HL-60 (cell line): ENCODE measurements at regions not wholly inside any gene's neighbourhood (a gene's known extent, or its start where the extent isn't known, plus 50 kb on each side); places are given as distances from the start of the nearest gene placed in this dataset.

Experiments used
- DNase-seq, 2 experiments: peaks; one replicate each; pipeline ENCODE4 v3.0.0-alpha.2; 2010 to 2020; ENCODE audit warnings: low read depth in 1 of 2, low spot score in 1 of 2
- H3K27ac ChIP-seq: fragments of 250-450 bp; sonication (Bioruptor Pico); replicated peaks from 2 replicates; pipeline ENCODE4 v1.5.1; 2020; ENCODE audit warnings: mild to moderate bottlenecking, moderate library complexity
- H3K27me3 ChIP-seq: fragments of 250-450 bp; sonication (Bioruptor Pico); 2 replicates; pipeline ENCODE4 v1.5.1; 2021; ENCODE audit warnings: mild to moderate bottlenecking, moderate library complexity; ENCODE audit not compliant: insufficient read depth, poor library complexity, severe bottlenecking
- H3K4me3 ChIP-seq: replicated peaks from 2 replicates; pipeline ENCODE4 v1.5.1; 2011; ENCODE audit warnings: mild to moderate bottlenecking, control low read depth, low read length; ENCODE audit not compliant: insufficient read depth
- GABPA ChIP-seq: IDR thresholded peaks from 2 replicates; pipeline ENCODE4 v1.6.1; 2012; ENCODE audit warnings: low read depth
- POLR2AphosphoS5 ChIP-seq: IDR thresholded peaks from 2 replicates; pipeline ENCODE4 v1.6.1; 2012; ENCODE audit warnings: low read depth
- SPI1 ChIP-seq: IDR thresholded peaks from 2 replicates; pipeline ENCODE4 v1.6.1; 2012; ENCODE audit warnings: low read depth, mild to moderate bottlenecking, borderline replicate concordance
- TF ChIP-seq, protein P1 (sequence below): IDR thresholded peaks from 2 replicates; pipeline ENCODE4 v1.6.1; 2012; ENCODE audit warnings: low read depth; ENCODE audit not compliant: insufficient replicate concordance
- TF ChIP-seq, protein P2 (sequence below): IDR thresholded peaks from one replicate; pipeline ENCODE4 v1.5.1; 2011; ENCODE audit warnings: low read length, control low read depth, inconsistent platforms; ENCODE audit not compliant: insufficient read depth

DNA sequence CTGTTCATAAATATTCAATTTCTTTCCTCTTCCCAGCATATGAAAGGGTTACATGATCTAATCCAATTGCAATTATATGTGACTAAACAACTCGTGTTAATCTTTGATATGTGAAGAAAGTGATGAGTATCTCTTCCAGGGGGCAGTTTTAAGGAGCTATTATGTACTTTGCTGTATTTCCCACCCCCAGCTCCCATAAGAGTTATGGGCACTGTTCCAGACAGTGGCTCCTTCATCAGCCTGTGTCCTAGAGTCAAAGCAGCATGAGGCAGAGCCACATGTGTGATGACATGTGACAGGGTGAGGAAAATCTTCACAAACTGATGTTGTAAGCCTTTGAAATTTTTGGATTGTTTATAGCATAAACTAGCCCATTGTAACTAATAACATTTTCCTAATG is 315.4 kb downstream of the DIPK2A start:
- Histone ChIP-seq H3K27me3 (no peaks in the 10 kb centered on the region), H3K27ac (no peak overlapping the region), H3K4me3 (no peak overlapping the region)
- TF ChIP-seq POLR2AphosphoS5 (no peak), SPI1 (no peak), GABPA (no peak)
- TF ChIP-seq, protein P1, sequence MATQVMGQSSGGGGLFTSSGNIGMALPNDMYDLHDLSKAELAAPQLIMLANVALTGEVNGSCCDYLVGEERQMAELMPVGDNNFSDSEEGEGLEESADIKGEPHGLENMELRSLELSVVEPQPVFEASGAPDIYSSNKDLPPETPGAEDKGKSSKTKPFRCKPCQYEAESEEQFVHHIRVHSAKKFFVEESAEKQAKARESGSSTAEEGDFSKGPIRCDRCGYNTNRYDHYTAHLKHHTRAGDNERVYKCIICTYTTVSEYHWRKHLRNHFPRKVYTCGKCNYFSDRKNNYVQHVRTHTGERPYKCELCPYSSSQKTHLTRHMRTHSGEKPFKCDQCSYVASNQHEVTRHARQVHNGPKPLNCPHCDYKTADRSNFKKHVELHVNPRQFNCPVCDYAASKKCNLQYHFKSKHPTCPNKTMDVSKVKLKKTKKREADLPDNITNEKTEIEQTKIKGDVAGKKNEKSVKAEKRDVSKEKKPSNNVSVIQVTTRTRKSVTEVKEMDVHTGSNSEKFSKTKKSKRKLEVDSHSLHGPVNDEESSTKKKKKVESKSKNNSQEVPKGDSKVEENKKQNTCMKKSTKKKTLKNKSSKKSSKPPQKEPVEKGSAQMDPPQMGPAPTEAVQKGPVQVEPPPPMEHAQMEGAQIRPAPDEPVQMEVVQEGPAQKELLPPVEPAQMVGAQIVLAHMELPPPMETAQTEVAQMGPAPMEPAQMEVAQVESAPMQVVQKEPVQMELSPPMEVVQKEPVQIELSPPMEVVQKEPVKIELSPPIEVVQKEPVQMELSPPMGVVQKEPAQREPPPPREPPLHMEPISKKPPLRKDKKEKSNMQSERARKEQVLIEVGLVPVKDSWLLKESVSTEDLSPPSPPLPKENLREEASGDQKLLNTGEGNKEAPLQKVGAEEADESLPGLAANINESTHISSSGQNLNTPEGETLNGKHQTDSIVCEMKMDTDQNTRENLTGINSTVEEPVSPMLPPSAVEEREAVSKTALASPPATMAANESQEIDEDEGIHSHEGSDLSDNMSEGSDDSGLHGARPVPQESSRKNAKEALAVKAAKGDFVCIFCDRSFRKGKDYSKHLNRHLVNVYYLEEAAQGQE = no peak
- TF ChIP-seq, protein P2, sequence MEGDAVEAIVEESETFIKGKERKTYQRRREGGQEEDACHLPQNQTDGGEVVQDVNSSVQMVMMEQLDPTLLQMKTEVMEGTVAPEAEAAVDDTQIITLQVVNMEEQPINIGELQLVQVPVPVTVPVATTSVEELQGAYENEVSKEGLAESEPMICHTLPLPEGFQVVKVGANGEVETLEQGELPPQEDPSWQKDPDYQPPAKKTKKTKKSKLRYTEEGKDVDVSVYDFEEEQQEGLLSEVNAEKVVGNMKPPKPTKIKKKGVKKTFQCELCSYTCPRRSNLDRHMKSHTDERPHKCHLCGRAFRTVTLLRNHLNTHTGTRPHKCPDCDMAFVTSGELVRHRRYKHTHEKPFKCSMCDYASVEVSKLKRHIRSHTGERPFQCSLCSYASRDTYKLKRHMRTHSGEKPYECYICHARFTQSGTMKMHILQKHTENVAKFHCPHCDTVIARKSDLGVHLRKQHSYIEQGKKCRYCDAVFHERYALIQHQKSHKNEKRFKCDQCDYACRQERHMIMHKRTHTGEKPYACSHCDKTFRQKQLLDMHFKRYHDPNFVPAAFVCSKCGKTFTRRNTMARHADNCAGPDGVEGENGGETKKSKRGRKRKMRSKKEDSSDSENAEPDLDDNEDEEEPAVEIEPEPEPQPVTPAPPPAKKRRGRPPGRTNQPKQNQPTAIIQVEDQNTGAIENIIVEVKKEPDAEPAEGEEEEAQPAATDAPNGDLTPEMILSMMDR = no peak
- no peak for DNase-seq

GRCh38 chr3:144289057-144289456 is 317.4 kb downstream of the DIPK2A start:
- no peak overlapping the region for H3K4me3 ChIP-seq
- TF ChIP-seq, protein P1 = no peak
- TF ChIP-seq SPI1 (no peak), GABPA (no peak), POLR2AphosphoS5 (no peak)
- TF ChIP-seq, protein P2 = no peak
- no peak overlapping the region for H3K27ac ChIP-seq
- no peaks in the 10 kb centered on the region for H3K27me3 ChIP-seq
- DNase-seq = no peak

- Histone ChIP-seq H3K4me3 (no peak overlapping the region), H3K27me3 (no peaks in the 10 kb centered on the region), H3K27ac (no peak overlapping the region)
- TF ChIP-seq, protein P2 = no peak
- TF ChIP-seq POLR2AphosphoS5 (no peak), SPI1 (no peak), GABPA (no peak)
- TF ChIP-seq, protein P1 = no peak
- DNase-seq = no peak
These were observed 323.3 kb downstream of the DIPK2A start for GRCh38 chr3:144294659-144295538.
